Adrenal gland (tissue), 9 donors: ENCODE measurements at regions not wholly inside any gene's neighbourhood (a gene's known extent, or its start where the extent isn't known, plus 50 kb on each side); places are given as distances from the start of the nearest gene placed in this dataset.

Experiments
- DNase-seq, 7 donors: peaks; one replicate each; pipeline ENCODE4 v3.0.0-alpha.2; 2019 to 2020
- H3K27ac ChIP-seq, 5 donors: fragments of 200-600 bp; sonication (generic) in 4 of 5; 1 replicate in 3 of 5; 2 replicates in 2 of 5; pipeline versions ENCODE4 v1.5.1 to v1.8.0; 2016 to 2020; ENCODE audit warnings: mild to moderate bottlenecking in 1 of 5
- H3K27me3 ChIP-seq: fragments of 200-600 bp; 2 replicates; pipeline ENCODE4 v1.8.0; 2021
- H3K36me3 ChIP-seq, 2 donors: fragments of 200-600 bp; replicated peaks in 1 of 2; 1 replicate in 1 of 2; 2 replicates in 1 of 2; pipeline versions ENCODE4 v1.5.1 to v1.8.0; 2018 to 2022
- H3K4me1 ChIP-seq, 2 donors: fragments of 200-600 bp; replicated peaks in 1 of 2; 1 replicate in 1 of 2; 2 replicates in 1 of 2; pipeline versions ENCODE4 v1.5.1 to v1.8.0; 2018 to 2021
- H3K4me3 ChIP-seq, 4 donors: fragments of 200-600 bp; sonication (generic) in 3 of 4; one replicate each; pipeline ENCODE4 v1.5.1; 2016 to 2018
- H3K9me3 ChIP-seq, 3 donors: fragments of 200-600 bp; sonication (generic) in 1 of 3; replicated peaks in 1 of 3; 1 replicate in 2 of 3; 2 replicates in 1 of 3; pipeline versions ENCODE4 v1.5.1 to v1.8.0; 2016 to 2021
- POLR2A ChIP-seq, 2 donors: fragments of 450-650 bp; IDR thresholded peaks; one replicate each; pipeline ENCODE4 v1.6.1; 2017; ENCODE audit warnings: antibody characterized with exemption in 2 of 2, mild to moderate bottlenecking in 2 of 2, moderate library complexity in 1 of 2
- WGBS, 4 donors: extraction: QIAGEN DNeasy Blood & Tissue Kit in 2 of 4; methylation state at CpG; one replicate each; pipeline versions ENCODE4 v1.1.5 to v1.1.7; 2013 to 2017; 5-methylcytosine and 5-hydroxymethylcytosine counted together
- intact Hi-C, 2 donors: fragments of 100-400 bp; cut with DNase I; formaldehyde crosslinking; loops; one replicate each; pipeline versions ENCODE4 v1.14.1 to v1.15.0; 2022 to 2023
- TF ChIP-seq, protein P1 (sequence below), 6 experiments: fragments of 450-650 bp in 4 of 6; fragments of 200-600 bp in 2 of 6; sonication (generic) in 1 of 6; IDR thresholded peaks; 1 replicate in 5 of 6; 2 replicates in 1 of 6; pipeline versions ENCODE4 v1.5.1 to v1.8.0; 2016 to 2021; ENCODE audit warnings: antibody characterized with exemption in 6 of 6, mild to moderate bottlenecking in 2 of 6, moderate library complexity in 1 of 6
- donor health status: healthy with polysubstance abuse.
- donor health status: Bipolar disorder and iron deficiency.
- donor health status: DM: yes; HTN: yes; CAD: no.
- donor health status: DM: no; HTN: no; CAD: no.
- donor health status: DM: no; HTN: no; CAD: no.

DNA sequence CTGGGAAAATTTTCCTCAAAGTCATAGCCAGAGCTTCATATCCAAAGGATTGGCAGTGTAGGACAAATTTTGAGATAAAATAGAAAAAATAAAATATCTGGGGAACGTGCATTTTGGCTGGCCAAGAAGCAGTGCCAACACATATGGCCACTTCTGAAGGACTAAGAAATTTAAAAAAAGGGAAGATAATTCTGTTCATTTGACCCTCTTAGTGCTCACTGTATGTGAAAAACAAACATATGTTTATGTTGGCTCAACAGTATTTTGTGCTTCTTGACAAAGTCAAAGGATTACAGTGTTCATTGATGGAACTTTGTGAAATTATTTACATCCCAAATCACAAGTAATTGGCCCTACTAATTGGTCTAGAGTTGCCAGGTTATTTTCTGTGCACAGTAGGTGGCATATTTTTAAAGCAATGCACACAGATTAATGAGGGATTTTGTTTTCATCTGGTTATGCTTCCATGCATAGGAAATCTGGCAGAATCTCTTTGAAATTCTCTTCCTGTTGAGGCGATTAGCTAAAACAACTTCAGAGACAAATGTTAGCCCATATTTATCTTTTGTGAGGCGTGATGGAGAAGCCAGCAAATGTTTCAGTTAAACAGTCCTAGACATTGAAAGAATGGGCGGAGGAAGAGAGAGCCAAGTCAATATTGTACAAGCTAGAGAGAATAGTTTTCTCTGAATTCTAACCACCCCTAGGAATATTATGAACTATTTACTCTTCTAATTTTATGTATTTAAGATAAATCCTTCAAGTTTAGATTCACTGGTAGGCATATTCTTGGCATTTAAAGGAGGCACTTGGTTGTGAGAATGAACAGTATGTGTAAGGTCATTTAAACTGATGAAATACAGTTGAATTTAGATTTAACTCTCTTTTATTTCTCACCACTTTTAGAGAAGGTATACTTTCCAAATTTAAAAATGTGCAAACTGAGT, 237.7 kb upstream of the MBL2 start:
- Histone ChIP-seq H3K27me3 (no peaks in the 10 kb centered on the region), H3K9me3 (no peaks in the 10 kb centered on the region), H3K27ac (no peak overlapping the region), H3K36me3 (no peaks in the 10 kb centered on the region), H3K4me1 (no peaks in the 10 kb centered on the region), H3K4me3 (no peak overlapping the region)
- 61 to 67% (median 64%) methylated on average over 4 of the region's 4 CpGs for WGBS, 4 donors
- TF ChIP-seq POLR2A (IDR thresholded peaks at IDR 0.05): no peak
- TF ChIP-seq, protein P1, sequence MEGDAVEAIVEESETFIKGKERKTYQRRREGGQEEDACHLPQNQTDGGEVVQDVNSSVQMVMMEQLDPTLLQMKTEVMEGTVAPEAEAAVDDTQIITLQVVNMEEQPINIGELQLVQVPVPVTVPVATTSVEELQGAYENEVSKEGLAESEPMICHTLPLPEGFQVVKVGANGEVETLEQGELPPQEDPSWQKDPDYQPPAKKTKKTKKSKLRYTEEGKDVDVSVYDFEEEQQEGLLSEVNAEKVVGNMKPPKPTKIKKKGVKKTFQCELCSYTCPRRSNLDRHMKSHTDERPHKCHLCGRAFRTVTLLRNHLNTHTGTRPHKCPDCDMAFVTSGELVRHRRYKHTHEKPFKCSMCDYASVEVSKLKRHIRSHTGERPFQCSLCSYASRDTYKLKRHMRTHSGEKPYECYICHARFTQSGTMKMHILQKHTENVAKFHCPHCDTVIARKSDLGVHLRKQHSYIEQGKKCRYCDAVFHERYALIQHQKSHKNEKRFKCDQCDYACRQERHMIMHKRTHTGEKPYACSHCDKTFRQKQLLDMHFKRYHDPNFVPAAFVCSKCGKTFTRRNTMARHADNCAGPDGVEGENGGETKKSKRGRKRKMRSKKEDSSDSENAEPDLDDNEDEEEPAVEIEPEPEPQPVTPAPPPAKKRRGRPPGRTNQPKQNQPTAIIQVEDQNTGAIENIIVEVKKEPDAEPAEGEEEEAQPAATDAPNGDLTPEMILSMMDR (IDR thresholded peaks at IDR 0.05): no peak
- DNase-seq: no peak
- intact Hi-C loops: no loop called here

DNA sequence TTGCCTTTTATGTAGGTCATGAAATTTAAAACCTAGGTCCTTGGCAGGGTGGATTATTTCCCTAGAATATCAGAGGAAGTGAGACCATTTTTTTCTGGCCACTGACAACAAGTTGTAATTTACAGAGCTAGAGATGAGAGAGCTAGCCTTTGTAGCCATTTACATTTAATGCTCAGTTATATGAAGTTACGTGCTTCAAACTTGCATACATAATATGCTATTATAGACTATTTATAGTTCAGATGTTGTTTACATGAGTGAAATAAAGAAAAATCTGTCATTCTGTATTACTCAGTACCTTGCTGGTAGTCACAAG, 234.9 kb upstream of the MBL2 start:
- WGBS, 4 donors: 80 to 91% (median 84%) methylated on average over 1 of the region's 1 CpG
- H3K4me3 ChIP-seq: no peak overlapping the region
- no peaks in the 10 kb centered on the region for H3K36me3 ChIP-seq
- no peak for TF ChIP-seq POLR2A (IDR thresholded peaks at IDR 0.05)
- TF ChIP-seq, protein P1 (IDR thresholded peaks at IDR 0.05): no peak
- no peak overlapping the region for H3K27ac ChIP-seq
- no peaks in the 10 kb centered on the region for H3K4me1 ChIP-seq
- no peak for DNase-seq
- no peaks in the 10 kb centered on the region for H3K9me3 ChIP-seq
- intact Hi-C loops: no loop called here
- H3K27me3 ChIP-seq: no peaks in the 10 kb centered on the region

DNA sequence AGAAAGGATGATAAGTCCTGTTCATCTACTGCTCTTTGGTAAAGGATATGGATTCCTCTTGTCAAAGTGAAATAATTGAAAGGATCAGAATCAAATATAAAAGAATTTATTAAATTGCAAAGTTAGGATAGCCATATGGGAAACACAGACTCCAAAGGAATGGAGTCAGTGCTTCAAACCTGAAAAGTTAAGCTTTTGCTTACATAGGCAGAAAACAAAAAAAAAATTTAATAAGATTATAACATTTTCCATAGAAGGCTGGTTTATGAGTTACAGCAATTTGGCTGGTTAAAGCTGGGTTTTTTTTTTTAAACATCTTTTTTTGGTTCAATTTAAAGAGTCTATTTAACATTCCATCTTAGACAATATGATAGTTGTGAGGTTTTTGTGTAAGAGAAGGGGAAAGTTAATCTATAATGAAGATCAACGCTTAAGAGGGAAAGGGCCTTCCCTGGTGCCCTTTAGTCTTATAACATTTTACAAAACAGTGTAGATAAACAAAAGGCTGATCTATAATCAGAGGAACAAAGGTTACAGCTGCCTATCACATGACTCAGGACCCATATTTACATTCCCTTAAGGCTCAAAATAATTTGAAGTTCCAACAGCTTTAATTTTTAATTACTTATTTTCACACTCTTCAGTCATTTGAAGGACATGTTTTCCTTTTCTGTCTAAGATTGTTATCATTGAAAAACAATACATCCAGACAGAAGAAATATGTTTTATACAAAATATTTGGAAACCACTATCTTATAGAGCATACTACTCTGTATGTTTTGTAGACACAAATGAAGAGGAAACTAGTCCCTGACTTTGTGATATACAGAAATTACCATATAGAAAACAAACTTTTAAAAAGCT, 234.3 kb upstream of the MBL2 start:
- H3K4me3 ChIP-seq: no peak overlapping the region
- no peak for TF ChIP-seq POLR2A (IDR thresholded peaks at IDR 0.05)
- TF ChIP-seq, protein P1 (IDR thresholded peaks at IDR 0.05): no peak
- H3K27me3 ChIP-seq: no peaks in the 10 kb centered on the region
- no peak for DNase-seq
- no peaks in the 10 kb centered on the region for H3K36me3 ChIP-seq
- no peaks in the 10 kb centered on the region for H3K9me3 ChIP-seq
- H3K27ac ChIP-seq: no peak overlapping the region
- WGBS, 4 donors: 77 to 83% (median 80%) methylated on average over 1 of the region's 1 CpG
- intact Hi-C loops: no loop called here
- H3K4me1 ChIP-seq: no peaks in the 10 kb centered on the region

DNA sequence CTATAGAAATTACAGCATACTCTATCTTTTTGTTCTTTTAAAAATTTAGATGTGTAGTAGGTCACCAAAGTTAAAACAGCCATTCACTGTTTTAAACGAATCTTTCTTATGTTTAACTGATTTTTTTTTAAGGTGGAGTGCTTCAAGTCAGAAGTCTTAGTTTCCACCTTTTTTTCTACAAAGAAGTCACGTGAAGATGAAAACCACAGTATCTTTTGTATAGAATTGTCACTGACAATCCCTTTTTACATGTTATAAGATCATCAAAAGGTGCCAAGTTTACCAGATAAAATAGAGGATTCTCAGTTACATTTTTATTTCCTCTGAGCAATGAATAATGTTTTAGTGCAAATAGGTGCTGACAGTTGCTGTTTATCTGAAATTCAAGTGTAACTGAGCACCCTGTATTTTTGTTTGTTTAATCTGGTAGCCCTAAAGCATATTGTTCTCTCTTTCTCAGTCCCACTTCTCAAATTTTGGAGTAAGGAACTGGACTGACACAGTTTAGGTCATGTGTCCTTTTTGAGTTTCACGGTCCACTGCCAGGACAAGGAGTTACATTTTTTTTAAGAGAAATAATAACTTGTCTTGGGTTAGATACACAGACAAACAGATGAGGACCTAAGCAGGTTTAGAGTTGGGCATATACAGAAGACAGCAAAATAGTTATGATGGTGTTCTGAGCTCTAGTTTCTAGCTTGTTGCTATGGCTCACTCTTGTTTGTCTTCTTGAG, 233.2 kb upstream of the MBL2 start:
- Histone ChIP-seq H3K4me1 (no peaks in the 10 kb centered on the region), H3K27me3 (no peaks in the 10 kb centered on the region), H3K4me3 (no peak overlapping the region), H3K27ac (no peak overlapping the region), H3K36me3 (no peaks in the 10 kb centered on the region), H3K9me3 (no peaks in the 10 kb centered on the region)
- DNase-seq: no peak
- no peak for TF ChIP-seq POLR2A (IDR thresholded peaks at IDR 0.05)
- TF ChIP-seq, protein P1 (IDR thresholded peaks at IDR 0.05): no peak
- 48 to 66% (median 54%) methylated on average over 3 of the region's 3 CpGs for WGBS, 4 donors
- intact Hi-C loops: no loop called here
